ENCODE measurements at regions not wholly inside any gene's neighbourhood (a gene's known extent, or its start where the extent isn't known, plus 50 kb on each side); places are given as distances from the start of the nearest gene placed in this dataset.

- dilution Hi-C loops (cut with MboI; ENCODE audit: extremely low pct_ligation_motif_present, low sequenced_read_pairs), result no loop called here
These were observed 80.3 kb upstream of the CNKSR3 start for GRCh38 chr6:154590756-154591155.

More at GRCh38 chr6:154590756-154591155, 80.3 kb upstream of the CNKSR3 start:
- Histone ChIP-seq H3K4me3 (replicated peaks in 1 of 3; ENCODE audit: insufficient read depth in 1 of 3, low read depth in 1 of 3, low read length in 3 of 3) (no peak overlapping the region), H3K36me3 (ENCODE audit: control insufficient read depth in 2 of 2, extremely low read depth in 1 of 2, insufficient read depth in 2 of 2, low read length in 2 of 2) (no peaks in the 10 kb centered on the region), H3K9me1 (replicated peaks; ENCODE audit: control insufficient read depth, extremely low read depth, insufficient read depth, low read length) (no peaks in the 10 kb centered on the region), H3K27me3 (ENCODE audit: control insufficient read depth in 2 of 2, insufficient read depth in 2 of 2, low read length in 2 of 2) (no peaks in the 10 kb centered on the region), H3K27ac (ENCODE audit: insufficient read depth, low read depth, low read length) (no peak overlapping the region), H3K4me1 (ENCODE audit: control insufficient read depth, extremely low read depth, insufficient read depth, low read length) (no peaks in the 10 kb centered on the region), H3K9me3 (replicated peaks; ENCODE audit: control insufficient read depth, insufficient read depth, low read length) (no peaks in the 10 kb centered on the region), H3K4me2 (ENCODE audit: insufficient read depth, low read length) (no peak overlapping the region), H3K9ac (replicated peaks; ENCODE audit: extremely low read depth, insufficient read depth, low read length) (no peak overlapping the region), H2AFZ (ENCODE audit: low read depth, low read length) (no peak overlapping the region), H4K20me1 (replicated peaks; ENCODE audit: control insufficient read depth, extremely low read depth, insufficient read depth, low read length) (no peaks in the 10 kb centered on the region), H3K79me2 (ENCODE audit: control insufficient read depth, insufficient read depth, low read length) (no peaks in the 10 kb centered on the region)
- FAIRE-seq, result no peak
- ChIA-PET CTCF (interaction anchor here (2.0 kb wide), 1 partner anchor 23 kb away, joined by 5 read pairs; no protein-coding TSS in a partner anchor), POLR2A (no interaction called here)
- intact Hi-C loops (cut with micrococcal nuclease), result no loop called here
- BruUV-seq (replicated peaks), result no TSS peak
- TF ChIP-seq MAX (IDR thresholded peaks at IDR 0.05; ENCODE audit: insufficient read depth, insufficient read length) (no peak), FOS (IDR thresholded peaks at IDR 0.05; ENCODE audit: borderline replicate concordance, insufficient read depth, low read length) (no peak), MYC (IDR thresholded peaks at IDR 0.05; ENCODE audit: low read depth, low read length) (no peak), CTCF (IDR thresholded peaks at IDR 0.05; ENCODE audit: extremely low read depth in 1 of 2, insufficient read depth in 1 of 2, low read depth in 1 of 2, low read length in 2 of 2) (no peak), POLR2AphosphoS5 (IDR thresholded peaks at IDR 0.05; ENCODE audit: insufficient read depth, low read depth, low read length) (no peak), POLR2A (IDR thresholded peaks at IDR 0.05; ENCODE audit: low read depth, low read length) (no peak), GATA2 (IDR thresholded peaks at IDR 0.05; ENCODE audit: insufficient read depth, insufficient read length, low read depth, low read length) (no peak), JUN (IDR thresholded peaks at IDR 0.05; ENCODE audit: borderline replicate concordance, insufficient read depth, insufficient read length, low read depth) (no peak), EZH2 (IDR thresholded peaks at IDR 0.05; ENCODE audit: borderline replicate concordance, low read depth, low read length, severe bottlenecking) (no peak)
- no peak for DNase-seq (ENCODE audit: low read depth, low spot score)

Measured in endothelial cell of umbilical vein (primary cell).